SK-N-MC (cell line): ENCODE measurements at regions not wholly inside any gene's neighbourhood (a gene's known extent, or its start where the extent isn't known, plus 50 kb on each side); places are given as distances from the start of the nearest gene placed in this dataset.

Experiments used
- EZH2 ChIP-seq: fragments of 200-600 bp; sonication (generic); IDR thresholded peaks from one replicate; pipeline ENCODE4 v1.6.1; 2017; ENCODE audit warnings: antibody characterized with exemption
- FOXP2 ChIP-seq: optimal IDR thresholded peaks from 2 replicates; pipeline ENCODE3; 2011; ENCODE audit warnings: mild to moderate bottlenecking, moderate library complexity; ENCODE audit not compliant: insufficient read depth; ENCODE audit errors: extremely low read length, control extremely low read depth
- POLR2AphosphoS5 ChIP-seq: IDR thresholded peaks from 2 replicates; pipeline ENCODE4 v1.6.1; 2012; ENCODE audit warnings: mild to moderate bottlenecking, low read depth, low read length, borderline replicate concordance

DNA sequence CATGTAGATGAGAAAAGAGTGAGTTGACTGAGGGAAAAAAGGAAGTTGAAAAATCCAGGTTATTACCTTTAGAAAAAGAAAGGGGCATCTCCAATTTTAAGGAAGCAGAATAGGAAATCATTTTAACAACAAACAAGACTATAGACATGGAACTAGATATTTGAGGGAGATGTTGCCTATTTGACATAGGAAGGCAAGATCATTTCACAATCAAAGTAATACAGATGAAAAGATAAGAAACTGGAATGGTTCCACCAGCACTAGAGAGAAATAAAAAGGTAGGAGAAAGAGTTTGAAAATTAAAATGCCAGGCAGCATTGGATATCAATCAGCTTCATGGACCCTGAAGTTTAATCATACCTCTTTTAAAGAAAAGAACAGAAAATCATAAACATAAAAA is 881.0 kb upstream of the MGAT4C start:
- TF ChIP-seq POLR2AphosphoS5 (no peak), EZH2 (no peak), FOXP2 (no peak)
